NCI-H526 treated with DMSO at 0.1 percent for 48 hours (cell line): ENCODE measurements at regions not wholly inside any gene's neighbourhood (a gene's known extent, or its start where the extent isn't known, plus 50 kb on each side); places are given as distances from the start of the nearest gene placed in this dataset.

ENCODE experiments used
- DNase-seq: peaks from one replicate; lab custom pipeline; 2025; lab: John Stamatoyannopoulos, UW

DNA sequence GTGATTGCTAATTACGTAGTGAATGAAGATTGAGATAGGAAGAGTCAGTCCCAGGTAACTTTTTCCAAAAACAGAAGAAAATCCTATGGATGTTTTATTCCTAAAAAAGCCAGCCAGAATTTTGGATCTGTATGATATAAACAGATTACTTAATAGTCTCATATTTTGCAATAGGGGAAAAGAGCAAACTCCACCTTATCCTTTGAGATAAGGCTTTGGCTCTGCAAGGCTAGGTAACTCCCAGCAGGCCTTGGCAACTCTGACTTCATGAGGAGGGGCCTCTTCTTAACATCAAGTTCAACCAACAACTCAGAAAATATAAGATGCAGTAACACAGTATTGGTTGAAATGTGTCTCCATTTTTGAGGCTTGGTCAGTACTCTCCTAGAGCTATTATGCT is 98.7 kb upstream of the SLC4A4 start:
- DNase-seq: no peak

DNA sequence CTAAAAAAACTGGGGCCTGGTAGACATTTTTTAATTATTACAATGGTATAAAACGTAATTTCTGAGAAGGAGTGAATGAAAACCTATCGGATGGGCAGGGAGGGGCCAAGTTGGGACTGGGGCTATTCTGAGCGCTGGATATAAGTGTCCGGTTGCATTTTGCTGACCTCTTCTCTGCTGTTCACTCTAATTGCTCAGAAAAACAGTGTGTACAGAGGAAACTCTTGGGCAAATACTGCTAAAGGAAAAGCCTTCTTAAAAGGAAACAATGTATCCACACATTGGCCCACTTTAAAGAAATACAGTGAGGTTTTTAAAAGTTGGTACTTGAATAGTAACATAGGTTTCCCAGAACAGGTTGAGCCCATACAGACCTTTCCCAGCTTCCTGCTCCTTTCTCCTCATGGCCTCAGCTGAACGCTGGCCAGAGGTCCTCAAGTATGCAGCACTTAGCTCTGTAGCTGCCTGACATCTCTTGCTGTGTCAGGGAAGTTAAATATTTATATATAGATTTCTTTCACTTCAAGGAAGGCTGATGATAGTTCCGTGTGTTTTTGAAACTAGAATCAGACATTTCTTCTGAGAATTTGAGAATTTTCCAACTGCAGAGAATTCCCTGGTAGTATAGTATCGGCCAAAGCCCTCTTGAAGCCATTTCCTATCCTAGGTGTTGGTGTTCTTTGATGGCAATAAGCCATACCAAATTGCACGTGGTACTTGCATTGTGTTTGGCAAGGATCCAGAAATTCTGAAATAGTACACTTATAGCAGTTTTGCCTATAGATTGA is 97.1 kb upstream of the SLC4A4 start:
- DNase-seq: no peak

DNA sequence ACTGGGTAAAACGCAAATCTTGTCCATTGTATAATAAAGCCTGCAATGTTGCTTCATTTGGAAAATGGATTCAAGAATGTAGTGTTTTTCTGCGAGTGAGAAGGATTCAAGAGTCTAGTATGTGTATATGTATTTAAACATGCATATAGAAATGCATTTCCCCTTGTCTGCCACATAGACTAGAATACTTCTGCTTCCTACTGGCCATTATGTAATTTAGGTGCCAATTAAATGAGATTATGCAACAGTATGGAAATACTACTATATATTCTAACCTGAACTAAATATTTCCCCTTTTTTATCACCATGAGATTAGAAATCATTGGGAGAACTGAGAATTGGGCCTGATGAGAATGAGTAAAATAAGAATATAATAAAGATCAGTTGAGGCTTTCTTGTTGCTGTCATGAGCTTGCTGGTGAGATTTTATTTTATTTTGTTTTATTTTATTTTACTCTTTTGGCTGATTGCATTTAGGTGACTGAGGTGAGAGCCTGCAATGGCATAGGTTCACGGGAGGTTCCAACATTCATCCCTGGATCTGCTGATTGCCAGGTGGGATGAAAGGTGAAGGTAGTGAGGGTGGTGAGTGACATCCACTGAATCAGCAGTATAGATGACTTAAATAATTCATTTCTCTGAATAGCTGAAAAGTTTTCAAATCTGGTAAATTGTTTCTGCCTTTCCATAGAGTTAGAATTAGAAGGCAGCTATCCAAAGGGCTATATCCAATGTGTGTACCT is 95.6 kb upstream of the SLC4A4 start:
- no peak for DNase-seq

DNA sequence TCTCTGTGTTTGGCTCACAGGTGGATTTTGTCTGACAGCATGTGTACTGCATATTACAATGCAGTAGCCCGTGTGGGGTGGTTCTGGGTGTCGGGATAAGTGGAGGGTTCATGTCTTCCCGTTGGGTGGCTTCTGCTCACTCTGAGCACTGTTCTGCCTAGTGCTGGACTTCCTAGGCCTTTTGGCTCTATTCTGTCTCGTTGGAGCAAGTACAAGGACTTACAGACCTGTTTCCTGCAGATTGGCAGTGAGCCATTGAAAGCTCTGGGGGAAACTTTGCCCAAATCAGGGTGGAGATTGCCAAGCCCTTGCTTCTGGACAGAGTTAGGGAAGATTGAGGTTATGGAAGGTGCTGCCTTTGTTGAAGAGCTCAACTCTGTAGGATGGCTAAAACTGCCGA is 91.1 kb upstream of the SLC4A4 start:
- no peak for DNase-seq

DNA sequence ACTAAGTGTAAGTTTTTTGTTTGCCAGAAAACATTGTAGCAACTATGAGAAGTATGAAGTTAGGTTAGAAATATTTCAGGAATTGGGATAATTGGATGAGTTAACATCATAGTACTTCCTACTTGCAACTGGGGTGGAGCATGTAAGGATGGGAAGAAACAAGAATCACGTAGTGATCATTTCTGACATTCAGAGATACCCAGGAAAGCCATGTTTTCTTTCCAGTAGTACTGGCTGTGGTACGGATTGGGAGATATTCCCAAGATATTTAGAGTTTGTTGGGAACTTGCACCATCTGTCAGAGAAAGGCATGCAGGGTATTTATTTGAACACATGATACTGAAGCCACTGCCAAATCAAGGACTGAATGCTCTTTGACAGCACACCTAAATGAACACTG is 87.6 kb upstream of the SLC4A4 start:
- DNase-seq: no peak

DNA sequence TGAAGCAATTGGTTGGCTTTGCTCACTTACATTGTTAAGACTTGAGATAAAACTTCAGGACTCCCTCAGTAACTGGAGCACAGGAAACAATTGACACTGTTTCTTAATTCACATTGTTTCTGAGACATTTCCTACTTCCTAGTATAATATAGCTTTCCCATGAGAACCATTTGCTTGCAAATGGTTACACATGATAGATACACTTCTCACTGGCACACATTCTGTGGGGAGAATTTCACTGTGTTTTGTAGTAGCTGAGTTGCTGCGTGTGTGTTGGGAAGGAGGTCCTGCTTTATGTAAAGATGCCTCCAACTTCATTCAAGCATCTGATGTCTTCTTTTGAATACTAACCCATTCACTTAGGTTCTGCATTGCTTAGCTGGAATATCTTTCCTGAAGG is 85.3 kb upstream of the SLC4A4 start:
- no peak for DNase-seq

DNA sequence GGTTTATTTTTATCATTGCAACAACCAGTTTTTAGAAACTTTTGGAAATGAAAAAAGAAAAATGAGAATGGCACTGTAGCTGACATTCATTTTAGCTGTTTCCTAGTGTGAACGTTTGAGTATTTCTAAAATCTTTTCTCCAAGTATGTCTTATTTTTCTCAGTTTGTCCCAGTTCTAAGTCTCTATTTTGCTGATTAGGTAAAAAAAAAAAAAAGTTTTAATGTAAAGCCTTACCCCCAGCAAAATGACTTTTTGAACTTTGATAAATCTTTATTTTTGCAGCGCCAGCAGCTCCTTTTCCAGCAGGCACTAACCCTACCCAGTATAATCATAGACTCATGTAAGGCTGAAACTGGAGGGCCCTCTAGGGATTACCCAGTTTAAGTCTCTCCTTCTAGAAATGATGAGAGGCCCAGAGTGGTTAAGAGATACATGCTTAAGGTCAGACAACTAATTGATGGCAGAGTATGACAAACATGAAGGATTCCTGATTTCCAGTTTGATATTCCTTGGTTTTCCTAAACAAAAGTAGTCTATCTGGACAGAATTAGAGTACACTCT is 84.3 kb upstream of the SLC4A4 start:
- no peak for DNase-seq

DNA sequence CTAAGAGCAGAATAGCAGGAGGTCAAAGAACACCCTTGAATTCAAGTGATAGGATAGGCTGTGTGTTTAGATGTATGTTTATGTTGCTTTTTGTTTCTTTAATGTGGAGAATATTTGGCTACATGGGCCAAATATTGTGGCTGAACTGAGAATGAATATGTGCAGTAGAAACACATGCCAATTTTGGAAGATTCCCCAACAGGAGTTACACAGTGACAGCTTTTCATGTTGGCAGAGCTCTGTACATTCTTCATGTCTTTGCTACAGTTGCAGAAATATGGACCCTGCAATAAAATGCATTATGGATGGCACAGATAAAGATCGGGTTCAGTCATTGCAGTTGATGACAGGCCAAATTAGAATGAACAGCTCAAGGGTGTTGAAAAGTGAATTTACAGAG is 82.8 kb upstream of the SLC4A4 start:
- no peak for DNase-seq

DNA sequence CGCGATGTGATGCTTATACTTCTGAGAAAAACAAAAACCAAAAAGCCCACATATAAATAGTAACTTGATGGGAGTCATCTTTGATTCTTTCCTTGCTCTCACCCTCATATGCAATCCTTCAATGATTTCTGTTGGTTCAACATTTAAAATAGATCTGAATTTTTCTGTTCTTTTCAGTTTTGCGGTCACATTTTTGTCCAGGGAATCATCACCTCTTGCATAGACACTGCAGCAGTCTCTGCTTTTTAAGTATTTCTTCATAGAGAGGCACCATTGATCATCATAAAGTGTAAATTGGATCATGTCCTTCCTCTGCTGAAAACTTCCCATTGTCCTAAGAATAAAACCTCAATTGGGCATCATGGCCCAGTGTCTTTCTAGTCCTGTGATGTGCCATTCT is 81.1 kb upstream of the SLC4A4 start:
- no peak for DNase-seq

DNA sequence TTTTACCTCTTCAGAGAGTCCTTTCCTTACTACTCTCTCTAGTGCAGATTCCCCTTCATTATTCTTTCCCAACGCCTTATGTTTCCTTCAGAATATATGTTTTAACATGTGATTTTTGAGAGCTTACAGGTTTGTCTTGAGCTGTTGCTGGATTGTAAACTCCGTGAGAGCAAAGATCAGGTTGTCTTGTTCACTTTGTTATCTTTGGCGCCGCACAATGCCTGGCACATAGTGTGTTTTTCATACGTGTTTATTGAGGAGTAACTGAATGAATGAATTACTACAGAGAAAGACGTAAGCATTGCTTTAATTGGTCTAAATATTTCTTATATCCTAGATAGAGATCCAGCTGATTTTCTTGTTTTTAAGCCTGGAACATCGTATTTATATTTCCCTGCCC is 80.5 kb upstream of the SLC4A4 start:
- DNase-seq: no peak

DNA sequence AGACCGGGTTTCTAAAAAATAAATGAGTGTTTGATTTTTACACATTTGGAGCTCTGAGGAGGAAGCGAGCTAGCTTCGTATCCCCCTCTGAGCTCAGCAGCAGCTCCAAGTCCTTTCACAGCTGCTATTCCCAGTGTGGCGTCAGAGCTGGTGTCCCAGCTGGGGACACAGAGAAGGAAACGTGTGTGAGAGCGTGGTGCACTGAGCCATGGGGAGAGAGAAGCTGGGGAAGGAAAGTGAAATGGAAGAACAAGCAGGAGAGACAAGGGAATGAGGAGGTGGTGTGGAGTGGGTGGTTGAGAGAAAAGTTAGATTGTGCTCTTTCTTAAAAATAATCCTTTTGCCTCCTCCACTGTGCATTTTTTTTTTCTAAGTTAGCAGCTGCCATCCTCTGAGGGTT is 79.5 kb upstream of the SLC4A4 start:
- no peak for DNase-seq

DNA sequence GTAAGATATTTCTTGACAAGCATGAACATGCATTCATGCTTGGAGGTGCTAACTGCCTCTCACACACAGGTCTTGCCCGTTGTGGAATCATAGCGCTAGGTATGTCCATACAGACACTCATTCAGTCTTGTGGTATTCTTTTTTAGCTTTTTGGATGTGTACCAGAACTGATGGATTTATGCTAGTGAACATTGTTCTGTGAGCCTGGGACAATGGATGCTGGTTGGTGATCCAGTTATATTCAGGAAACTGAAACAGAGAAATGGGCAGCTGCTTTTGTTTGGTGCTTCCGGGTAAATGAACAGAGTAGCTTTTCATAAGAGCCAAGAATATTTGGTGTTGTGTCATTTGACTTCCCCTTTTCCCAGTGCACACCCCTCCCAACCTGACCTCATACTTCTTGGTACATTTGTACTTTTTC is 78.9 kb upstream of the SLC4A4 start:
- DNase-seq: no peak

DNA sequence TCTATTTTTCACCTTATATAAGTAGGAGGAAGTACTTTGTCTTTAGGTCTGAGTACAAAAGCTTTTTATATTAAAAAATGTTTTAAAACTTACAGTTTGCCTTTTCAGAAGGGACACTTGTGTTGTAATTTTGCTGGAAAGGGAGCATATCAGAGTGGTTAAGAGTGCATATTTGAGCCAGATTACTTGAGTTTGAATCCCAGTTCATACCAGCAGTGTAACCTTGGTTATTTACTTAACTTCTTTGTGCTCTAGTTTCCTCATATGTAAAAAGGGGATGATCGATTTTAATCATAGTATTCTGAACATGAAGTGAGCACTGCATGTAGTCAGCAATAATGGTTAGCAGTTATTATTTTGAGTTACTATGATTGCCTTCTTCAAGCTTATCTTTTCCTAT is 78.3 kb upstream of the SLC4A4 start:
- no peak for DNase-seq

DNA sequence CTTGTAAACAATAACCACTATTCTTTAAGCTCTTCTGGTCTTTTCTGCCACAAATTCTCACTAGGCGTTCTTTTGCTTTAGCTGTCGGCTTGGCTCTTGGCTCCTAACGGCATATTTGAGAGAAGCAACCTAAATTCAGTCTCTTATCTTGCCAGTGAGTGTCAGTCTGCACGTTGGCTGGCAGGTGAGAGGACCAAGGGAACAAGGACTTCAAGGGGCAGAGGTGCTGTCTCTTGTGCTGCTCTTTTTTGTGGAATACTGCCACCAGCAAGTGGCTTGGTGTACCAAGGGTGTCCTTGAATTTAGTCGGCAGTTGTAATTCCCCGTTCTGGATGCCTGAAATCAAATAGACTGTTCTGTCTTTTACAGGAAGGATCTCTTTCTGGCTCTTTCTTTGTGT is 77.8 kb upstream of the SLC4A4 start:
- no peak for DNase-seq

DNA sequence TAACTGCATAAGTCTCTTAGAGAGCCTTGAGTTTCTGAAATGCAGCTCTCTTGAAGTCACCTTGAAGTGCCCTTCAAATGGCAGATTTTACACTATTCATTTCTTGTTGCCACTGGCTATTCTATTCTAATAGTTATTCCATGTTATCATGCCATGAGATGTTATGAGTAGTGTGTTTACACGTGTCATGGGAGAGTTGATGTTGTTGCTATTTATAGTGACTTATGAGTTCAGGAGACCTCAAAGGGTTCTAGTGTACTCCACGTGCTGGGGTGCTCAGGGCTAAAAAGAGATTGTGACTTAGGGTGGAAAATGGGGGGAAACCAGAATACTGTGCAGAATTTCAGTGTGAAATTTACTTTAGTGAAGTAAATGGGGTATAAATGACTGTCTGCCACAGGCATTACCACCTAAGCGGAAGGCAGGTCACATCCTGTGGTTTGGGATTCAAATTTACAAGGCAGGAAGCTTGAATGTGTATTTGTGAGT is 77.1 kb upstream of the SLC4A4 start:
- DNase-seq: no peak

DNA sequence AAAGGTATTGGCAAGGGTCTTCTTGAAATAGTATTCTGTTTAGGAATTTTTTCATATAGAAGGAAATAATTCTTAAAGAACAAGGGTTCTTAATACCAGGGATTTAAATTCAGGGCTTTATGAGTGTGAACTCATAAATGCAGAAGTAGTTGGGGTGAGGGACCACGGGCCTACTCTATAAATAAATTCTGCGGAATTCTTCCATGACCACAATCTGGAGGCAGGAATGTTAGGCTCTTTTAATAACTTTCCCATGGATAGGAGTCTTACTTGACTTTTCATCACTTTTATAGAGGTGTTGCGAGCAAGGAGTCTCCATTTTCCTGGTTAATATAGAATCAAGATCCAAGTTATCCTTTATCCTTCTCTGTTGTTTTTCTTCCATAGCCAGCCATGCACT is 76.7 kb upstream of the SLC4A4 start:
- no peak for DNase-seq

DNA sequence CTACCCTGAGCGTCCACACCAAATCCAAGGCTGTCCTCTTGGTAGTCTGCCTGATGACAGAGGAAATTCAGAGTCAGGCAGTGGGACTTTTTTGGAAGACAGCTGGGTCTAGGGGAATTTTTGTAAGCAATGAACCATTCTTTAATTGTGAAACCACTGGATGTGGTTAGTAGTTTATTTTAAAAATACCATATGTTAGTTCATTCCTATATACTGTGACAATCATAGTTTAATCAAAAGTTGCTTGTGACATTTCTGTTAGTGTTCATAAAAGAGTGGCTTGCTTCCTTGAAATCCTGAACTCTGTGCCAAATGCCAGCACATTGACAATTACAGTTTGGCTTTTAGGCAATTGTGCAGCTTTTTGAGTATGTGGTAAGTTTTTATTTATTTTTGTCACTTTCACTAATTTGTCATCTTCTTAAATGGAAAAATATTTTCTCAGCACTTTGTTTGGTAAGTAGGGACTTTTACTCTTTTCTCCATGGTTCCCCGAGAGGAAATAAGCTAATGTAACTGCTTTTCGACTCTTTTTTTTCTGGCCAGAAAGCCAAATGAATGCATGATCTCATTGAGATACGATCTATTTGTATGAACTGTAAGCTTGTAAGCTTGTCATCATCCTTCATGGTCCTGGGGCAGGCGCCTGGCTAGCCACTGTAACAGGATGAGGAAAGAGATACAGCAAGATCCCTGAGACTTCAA is 72.6 kb upstream of the SLC4A4 start:
- no peak for DNase-seq

DNA sequence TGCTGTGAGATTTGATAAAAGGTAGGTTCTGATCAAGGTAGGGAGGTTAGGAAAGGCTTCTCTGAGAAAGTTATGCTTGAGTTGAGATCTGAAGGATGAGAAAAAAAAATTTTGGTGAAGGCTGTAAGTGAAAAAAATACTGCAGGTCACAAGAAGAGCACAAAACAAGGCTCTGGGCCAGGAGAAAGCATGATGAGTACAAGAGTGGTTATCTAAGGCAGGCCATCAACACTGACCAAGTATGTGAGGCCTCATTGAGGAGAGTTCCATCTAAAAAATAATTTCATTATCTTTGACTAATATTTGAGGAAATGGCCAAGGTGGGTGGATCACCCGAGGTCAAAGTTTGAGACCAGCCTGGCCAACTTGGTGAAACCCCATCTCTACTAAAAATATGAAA is 71.6 kb upstream of the SLC4A4 start:
- DNase-seq: no peak

DNA sequence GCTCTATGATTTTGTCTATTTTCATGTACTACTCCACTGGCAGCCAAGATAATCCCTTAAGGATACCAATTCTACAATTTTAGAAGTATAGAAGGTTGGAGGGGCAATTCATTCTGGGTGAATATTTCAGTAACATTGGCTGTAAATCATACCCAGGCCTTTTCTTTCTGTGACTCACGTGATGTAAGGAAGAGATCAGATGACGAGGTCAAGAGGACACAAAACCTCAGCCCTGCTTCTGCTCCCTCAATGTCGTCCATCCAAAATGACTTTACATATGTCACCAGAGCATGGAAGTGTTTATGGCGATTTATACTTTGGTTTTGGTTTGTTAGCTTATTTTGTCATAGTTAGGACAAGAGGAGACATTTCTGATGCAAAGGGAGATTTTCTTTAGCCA is 70.7 kb upstream of the SLC4A4 start:
- DNase-seq: no peak

DNA sequence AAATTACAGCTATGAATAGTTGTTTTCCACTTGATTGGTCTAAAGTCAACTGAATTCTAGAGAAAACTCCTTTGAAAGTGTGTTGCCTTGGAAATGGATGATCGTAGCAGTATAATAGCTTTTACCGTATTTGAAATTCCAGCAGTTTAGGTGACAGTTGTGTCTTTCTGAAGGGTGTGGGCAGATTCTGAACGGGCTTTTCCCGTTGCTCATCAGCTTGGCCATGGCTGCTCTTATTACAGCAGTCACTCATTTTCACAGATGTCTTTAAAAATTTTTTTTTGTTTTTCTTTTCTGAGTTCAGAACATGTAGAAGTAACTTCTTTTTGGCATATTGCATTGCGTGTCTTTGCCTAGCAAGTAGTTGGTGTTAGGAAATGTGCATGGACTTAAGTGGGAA is 69.6 kb upstream of the SLC4A4 start:
- DNase-seq: no peak

DNA sequence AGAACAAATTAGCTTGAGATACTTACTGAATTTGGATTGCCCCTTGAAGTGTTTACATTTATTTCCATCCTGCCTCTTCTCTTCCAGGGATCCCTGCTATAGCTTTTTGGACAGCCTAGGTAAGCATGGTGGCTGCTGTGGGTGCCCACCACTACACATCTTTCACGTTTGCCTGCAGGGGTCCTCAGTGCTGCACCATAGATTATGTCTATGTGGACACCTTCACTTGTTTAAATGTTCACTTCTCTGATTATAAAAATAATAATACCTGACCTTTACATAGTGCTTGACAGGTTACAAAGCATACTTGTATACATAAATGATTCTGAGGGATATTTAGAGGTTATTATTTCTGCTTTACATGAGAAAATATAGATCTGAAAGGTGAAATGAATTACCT is 67.9 kb upstream of the SLC4A4 start:
- DNase-seq: no peak

DNA sequence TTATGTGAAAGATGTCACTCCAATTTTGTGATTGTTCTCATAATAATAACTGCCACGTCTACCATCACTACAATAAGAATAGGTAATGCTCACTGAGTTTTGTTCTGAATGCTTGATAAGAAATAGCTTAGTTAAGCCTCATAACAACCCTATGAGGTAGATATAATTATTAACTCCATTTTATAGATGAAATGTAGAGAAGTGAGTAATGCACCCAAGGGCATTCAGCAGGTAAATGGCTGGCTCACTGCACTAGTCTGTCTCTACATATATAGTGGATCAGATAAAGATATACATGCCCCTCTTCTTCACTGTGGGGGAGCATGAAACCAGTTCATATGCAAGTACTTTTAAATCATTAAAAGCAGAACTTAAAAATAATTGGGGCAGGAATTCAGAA is 65.8 kb upstream of the SLC4A4 start:
- DNase-seq: no peak

DNA sequence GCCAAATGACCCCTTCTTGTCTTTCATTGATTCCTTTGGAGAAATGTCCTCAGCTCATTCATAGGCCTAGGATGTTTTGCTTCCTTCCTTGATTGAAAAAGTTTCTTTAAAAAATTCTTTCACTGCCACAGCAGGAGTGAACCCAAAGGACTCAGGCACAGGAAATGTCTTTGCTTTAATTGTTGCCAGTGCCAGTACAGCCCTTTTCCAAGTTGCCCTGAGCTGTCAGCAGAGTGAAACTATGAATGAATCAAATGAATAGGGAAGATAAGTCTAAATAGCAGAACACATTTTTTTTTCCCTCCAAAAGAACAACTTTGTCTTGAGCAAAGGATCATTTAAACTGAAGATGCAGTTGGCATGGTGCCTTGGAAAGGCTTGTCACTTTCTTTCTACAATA is 63.8 kb upstream of the SLC4A4 start:
- DNase-seq: no peak
